Activated CD8-positive, alpha-beta memory T cell treated with anti-CD3 and anti-CD28 coated beads for 48 hours (primary cell): ENCODE measurements at regions not wholly inside any gene's neighbourhood (a gene's known extent, or its start where the extent isn't known, plus 50 kb on each side); places are given as distances from the start of the nearest gene placed in this dataset.
"Not testable (repeated sequence)": the region's sequence is repeated elsewhere in the genome, so short reads cannot be mapped to it uniquely, and the experiment has no call there.

Source experiments
- DNase-seq, 3 experiments: peaks; one replicate each; pipeline ENCODE4 v3.0.0-alpha.2; 2020; ENCODE audit warnings: low read depth in 2 of 3, low spot score in 2 of 3

DNA sequence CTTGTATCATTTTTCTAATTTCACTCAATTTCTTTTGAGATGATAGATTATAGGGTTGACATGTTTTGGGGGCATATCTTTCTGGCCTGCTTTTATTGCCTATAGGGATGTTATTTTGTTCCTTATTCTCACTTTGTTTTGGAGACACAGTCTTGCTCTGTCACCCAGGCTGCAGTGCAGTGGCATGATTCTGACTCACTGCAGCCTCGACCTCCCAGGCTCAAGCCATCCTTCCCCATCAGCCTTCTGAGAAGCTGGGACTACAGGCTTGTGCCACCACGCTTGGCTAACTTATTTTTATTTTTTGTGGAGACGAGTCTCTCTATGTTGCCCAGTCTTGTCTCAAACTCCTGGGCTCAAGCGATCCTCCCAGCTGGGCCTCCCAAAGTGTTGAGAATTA is 72.8 kb upstream of the FAN1 start:
- DNase-seq: no peak

DNA sequence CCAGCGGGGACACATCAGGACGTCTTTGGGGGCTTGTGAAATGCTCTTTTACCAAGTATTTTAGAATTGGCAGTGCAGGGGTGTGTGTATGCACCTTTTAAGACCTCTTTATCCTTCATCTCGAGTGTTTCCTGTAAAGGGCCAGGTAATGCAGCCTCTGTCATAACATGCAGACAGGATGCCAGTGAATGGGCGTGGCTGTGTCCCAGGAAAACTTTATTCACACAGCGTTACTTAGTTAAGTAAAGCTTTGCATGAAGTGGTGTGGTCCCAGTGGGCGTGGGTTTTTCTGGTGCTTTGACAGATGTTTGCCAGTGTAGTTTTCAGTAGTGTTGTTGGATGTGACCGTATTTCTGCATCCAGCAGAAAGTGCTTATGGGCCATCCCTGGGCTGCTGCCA is 70.3 kb upstream of the FAN1 start:
- not testable (repeated sequence) for DNase-seq

DNA sequence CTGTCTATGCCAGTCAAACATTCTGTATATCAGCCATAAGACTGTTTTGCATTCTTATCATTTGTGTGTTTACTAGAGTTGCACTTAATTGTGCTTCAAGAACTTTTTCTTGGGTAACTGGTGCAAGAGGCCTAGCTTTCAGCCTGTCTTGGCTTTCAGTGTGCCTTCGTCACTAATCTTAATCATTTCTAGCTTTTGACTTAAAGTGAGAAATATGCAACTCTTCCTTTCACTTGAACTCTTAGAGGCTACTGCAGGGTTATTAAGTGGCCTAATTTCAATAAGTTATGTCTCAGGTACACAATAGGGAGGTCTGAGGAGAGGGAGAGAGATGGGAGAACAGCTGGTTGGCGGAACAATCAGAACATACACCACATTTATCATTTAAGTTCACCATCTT is 62.1 kb upstream of the FAN1 start:
- not testable (repeated sequence) for DNase-seq

DNA sequence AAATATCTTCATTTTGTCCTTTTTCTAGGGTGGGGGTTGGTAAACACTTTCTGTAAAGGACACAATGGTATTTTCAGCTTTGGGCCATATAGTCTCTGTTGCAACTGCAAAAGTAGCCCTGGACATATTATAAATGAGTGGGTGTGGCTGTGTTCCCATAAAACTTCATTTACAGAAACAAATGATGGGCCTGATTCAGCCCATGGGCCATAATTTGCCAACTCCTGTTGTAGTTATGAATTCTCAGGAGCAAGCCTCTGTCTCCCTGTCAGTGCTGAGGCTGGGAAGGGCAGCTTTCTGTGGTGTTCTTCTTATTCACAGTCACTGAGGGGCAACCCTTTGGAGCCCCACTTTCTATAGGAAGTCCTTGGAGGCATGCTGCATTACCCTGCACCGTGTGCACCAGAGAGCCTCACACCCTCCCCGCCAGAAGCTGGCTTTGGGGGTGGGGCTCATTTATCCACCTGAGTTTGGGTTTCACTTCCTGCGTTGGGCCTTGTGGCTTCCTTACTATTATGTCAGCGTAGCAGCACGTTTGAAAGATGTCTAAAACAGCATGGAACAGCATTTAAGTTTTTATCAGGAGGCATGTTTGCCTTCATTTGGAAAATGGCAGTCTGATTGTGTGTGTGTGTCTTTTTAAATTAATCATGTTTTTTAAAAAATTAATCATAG is 60.8 kb upstream of the FAN1 start:
- not testable (repeated sequence) for DNase-seq

DNA sequence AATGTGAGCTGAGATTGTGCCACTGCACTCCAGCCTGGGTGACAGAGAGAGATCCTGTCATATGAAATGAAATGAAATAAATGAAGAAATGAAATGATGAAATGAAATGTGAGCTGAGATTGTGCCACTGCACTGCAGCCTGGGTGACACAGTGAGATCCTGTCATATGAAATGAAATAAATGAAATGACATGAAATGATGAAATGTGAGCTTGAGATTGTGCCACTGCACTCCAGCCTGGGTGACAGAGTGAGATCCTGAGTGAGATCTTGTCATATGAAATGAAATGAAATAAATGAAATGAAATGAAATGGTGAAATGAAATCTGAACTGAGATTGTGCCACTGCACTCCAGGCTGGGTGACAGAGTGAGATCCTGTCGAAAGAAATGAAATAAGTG is 58.2 kb upstream of the FAN1 start:
- DNase-seq: not testable (repeated sequence)
